ENCODE measurements at regions not wholly inside any gene's neighbourhood (a gene's known extent, or its start where the extent isn't known, plus 50 kb on each side); places are given as distances from the start of the nearest gene placed in this dataset.

- no peak for DNase-seq (ENCODE audit: low read depth)
Observed at GRCh38 chrX:121102101-121102500, 54.7 kb downstream of the GLUD2 start.

- no peak for DNase-seq (ENCODE audit: low read depth)
Observed at GRCh38 chrX:121103381-121103780, 56.0 kb downstream of the GLUD2 start.

- no peak for DNase-seq (ENCODE audit: low read depth)
Observed at GRCh38 chrX:121106484-121107235, 59.2 kb downstream of the GLUD2 start.

- no peak for DNase-seq (ENCODE audit: low read depth)
Observed at GRCh38 chrX:121109986-121110385, 62.6 kb downstream of the GLUD2 start.

- no peak for DNase-seq (ENCODE audit: low read depth)
Observed at GRCh38 chrX:121110536-121110935, 63.1 kb downstream of the GLUD2 start.

- DNase-seq (ENCODE audit: low read depth), result no peak
Observed at GRCh38 chrX:121114691-121115090, 67.3 kb downstream of the GLUD2 start.

- DNase-seq (ENCODE audit: low read depth), result no peak
Observed at GRCh38 chrX:121120690-121121605, 73.5 kb downstream of the GLUD2 start.

GRCh38 chrX:121122332-121122731, 74.9 kb downstream of the GLUD2 start:
- no peak for DNase-seq (ENCODE audit: low read depth)

- DNase-seq (ENCODE audit: low read depth), result no peak
Observed at GRCh38 chrX:121128925-121129877, 81.8 kb downstream of the GLUD2 start.

GRCh38 chrX:121132675-121133074, 85.3 kb downstream of the GLUD2 start:
- DNase-seq (ENCODE audit: low read depth), result no peak

- no peak for DNase-seq (ENCODE audit: low read depth)
Observed at GRCh38 chrX:121135488-121136207, 88.2 kb downstream of the GLUD2 start.

- no peak for DNase-seq (ENCODE audit: low read depth)
Observed at GRCh38 chrX:121146059-121146628, 98.7 kb downstream of the GLUD2 start.

- no peak for DNase-seq (ENCODE audit: low read depth)
Observed at GRCh38 chrX:121150217-121150616, 102.8 kb downstream of the GLUD2 start.

GRCh38 chrX:121151293-121151692, 103.9 kb downstream of the GLUD2 start:
- no peak for DNase-seq (ENCODE audit: low read depth)

- no peak for DNase-seq (ENCODE audit: low read depth)
Observed at GRCh38 chrX:121154858-121155404, 107.5 kb downstream of the GLUD2 start.

- no peak for DNase-seq (ENCODE audit: low read depth)
Observed at GRCh38 chrX:121160987-121161386, 113.6 kb downstream of the GLUD2 start.

- DNase-seq (ENCODE audit: low read depth), result no peak
Observed at GRCh38 chrX:121161501-121161933, 114.1 kb downstream of the GLUD2 start.

- DNase-seq (ENCODE audit: low read depth), result no peak
Observed at GRCh38 chrX:121163443-121163842, 116.0 kb downstream of the GLUD2 start.

GRCh38 chrX:121165930-121166359, 118.5 kb downstream of the GLUD2 start:
- no peak for DNase-seq (ENCODE audit: low read depth)

Data from stimulated activated CD8-positive, alpha-beta memory T cell treated with anti-CD3 and anti-CD28 coated beads, Interleukin-12 subunit alpha, Interleukin-12 subunit beta, amount 100 ng/mL, for 1 hour (primary cell).